DOHH2 (cell line): ENCODE measurements at regions not wholly inside any gene's neighbourhood (a gene's known extent, or its start where the extent isn't known, plus 50 kb on each side); places are given as distances from the start of the nearest gene placed in this dataset.

Source experiments
- EZH2phosphoT487 ChIP-seq: fragments of 200-600 bp; sonication (generic); IDR thresholded peaks from 2 replicates; pipeline ENCODE4 v1.6.1; 2017; ENCODE audit warnings: borderline replicate concordance, mild to moderate bottlenecking, antibody characterized with exemption, low read length, moderate library complexity, mixed read lengths
- TF ChIP-seq, protein P1 (sequence below): fragments of 200-600 bp; sonication (generic); IDR thresholded peaks from one replicate; pipeline ENCODE4 v1.5.1; 2014; ENCODE audit warnings: antibody characterized with exemption, mild to moderate bottlenecking, low read depth, low read length; ENCODE audit not compliant: poor library complexity, severe bottlenecking

DNA sequence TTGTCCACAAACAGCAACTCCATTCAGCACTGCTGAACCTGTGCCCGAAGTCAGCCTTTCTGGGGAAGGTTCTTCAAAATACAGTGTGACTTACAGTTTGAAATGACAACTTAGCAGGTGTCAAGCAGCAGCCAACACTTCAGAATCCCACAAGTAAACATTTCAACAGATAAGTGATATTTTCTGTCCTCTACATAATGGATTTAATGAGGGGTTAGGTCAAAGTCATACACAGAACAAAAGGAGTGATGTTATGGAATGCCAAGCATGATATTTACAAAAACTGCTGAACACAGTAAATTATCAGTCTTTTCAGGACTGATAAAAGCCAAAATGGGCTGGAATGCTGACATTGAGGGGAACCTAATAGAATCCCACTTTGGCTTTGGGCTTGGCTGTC lies 77.6 kb upstream of the JAZF1 start:
- TF ChIP-seq, protein P1, sequence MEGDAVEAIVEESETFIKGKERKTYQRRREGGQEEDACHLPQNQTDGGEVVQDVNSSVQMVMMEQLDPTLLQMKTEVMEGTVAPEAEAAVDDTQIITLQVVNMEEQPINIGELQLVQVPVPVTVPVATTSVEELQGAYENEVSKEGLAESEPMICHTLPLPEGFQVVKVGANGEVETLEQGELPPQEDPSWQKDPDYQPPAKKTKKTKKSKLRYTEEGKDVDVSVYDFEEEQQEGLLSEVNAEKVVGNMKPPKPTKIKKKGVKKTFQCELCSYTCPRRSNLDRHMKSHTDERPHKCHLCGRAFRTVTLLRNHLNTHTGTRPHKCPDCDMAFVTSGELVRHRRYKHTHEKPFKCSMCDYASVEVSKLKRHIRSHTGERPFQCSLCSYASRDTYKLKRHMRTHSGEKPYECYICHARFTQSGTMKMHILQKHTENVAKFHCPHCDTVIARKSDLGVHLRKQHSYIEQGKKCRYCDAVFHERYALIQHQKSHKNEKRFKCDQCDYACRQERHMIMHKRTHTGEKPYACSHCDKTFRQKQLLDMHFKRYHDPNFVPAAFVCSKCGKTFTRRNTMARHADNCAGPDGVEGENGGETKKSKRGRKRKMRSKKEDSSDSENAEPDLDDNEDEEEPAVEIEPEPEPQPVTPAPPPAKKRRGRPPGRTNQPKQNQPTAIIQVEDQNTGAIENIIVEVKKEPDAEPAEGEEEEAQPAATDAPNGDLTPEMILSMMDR, result no peak
- no peak for TF ChIP-seq EZH2phosphoT487
